ENCODE measurements at regions not wholly inside any gene's neighbourhood (a gene's known extent, or its start where the extent isn't known, plus 50 kb on each side); places are given as distances from the start of the nearest gene placed in this dataset.

DNA sequence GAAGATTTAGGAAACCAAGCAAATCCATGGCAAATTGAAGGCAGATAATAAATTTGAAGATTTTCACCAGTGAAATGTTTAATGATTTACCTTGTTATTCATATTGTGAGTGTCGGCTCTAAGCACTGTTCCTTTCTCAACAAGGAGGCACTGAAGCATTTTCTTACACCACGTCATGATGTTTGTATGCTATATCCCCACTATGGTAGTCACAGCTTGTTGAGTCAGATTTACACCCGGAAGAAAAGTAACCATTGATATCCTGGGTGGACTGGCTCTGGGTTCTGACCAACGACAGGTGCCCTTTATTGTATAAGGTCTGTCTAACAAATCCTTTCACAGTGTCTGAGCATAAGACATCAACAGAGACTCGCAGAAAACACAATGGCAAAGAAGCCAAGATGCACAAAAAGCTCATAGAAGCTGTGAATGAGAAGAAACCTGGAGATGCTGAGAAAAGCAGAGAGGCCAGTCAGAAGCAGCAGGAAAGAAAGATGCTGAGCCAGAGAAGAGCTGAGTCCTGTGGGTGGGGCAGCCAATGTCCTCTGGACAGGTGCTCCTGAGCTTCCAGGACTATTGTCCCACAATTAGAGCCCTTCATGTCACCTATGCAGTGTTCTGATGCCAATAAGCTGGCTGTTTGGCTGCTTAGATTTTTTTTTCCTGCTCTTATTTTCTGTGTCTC lies 49.7 kb upstream of the ARHGAP5 start:
- DNase-seq: no peak

Measured in NCI-H2029 treated with DMSO at 0.1 percent for 48 hours (cell line).